Heart left ventricle (tissue), 16 donors: ENCODE measurements at regions not wholly inside any gene's neighbourhood (a gene's known extent, or its start where the extent isn't known, plus 50 kb on each side); places are given as distances from the start of the nearest gene placed in this dataset.

Experiments used
- ATAC-seq, 4 donors: fragments of 200-7000 bp; cut with Tn5 transposase; one replicate each; pipeline ENCODE4 v1.9.1; 2020 to 2022; ENCODE audit warnings: moderate library complexity in 4 of 4, mild to moderate bottlenecking in 3 of 4, moderate number of reproducible peaks in 1 of 4
- DNase-seq, 5 donors: peaks; one replicate each; pipeline ENCODE4 v3.0.0-alpha.2; 2020
- H3K27ac ChIP-seq, 12 donors: fragments of 200-600 bp; sonication (generic) in 4 of 12; one replicate each; pipeline versions ENCODE4 v1.5.0 to v1.8.0; 2016 to 2022; ENCODE audit warnings: mild to moderate bottlenecking in 2 of 12
- H3K27me3 ChIP-seq, 9 donors: fragments of 200-600 bp; sonication (generic) in 2 of 9; one replicate each; pipeline versions ENCODE4 v1.5.1 to v1.8.0; 2016 to 2022; ENCODE audit warnings: mild to moderate bottlenecking in 3 of 9
- H3K36me3 ChIP-seq, 9 donors: fragments of 200-600 bp; sonication (generic) in 2 of 9; one replicate each; pipeline versions ENCODE4 v1.5.0 to v1.8.0; 2018 to 2022; ENCODE audit warnings: mild to moderate bottlenecking in 2 of 9
- H3K4me1 ChIP-seq, 12 donors: fragments of 200-600 bp; sonication (generic) in 4 of 12; one replicate each; pipeline versions ENCODE4 v1.5.0 to v1.8.0; 2016 to 2022; ENCODE audit warnings: mild to moderate bottlenecking in 3 of 12
- H3K4me3 ChIP-seq, 12 donors: fragments of 200-600 bp; sonication (generic) in 4 of 12; one replicate each; pipeline versions ENCODE4 v1.5.0 to v1.8.0; 2017 to 2022; ENCODE audit warnings: mild to moderate bottlenecking in 9 of 12, moderate library complexity in 4 of 12
- H3K9me3 ChIP-seq, 12 donors: fragments of 200-600 bp; sonication (generic) in 4 of 12; one replicate each; pipeline versions ENCODE4 v1.5.0 to v1.8.0; 2016 to 2022; ENCODE audit warnings: mild to moderate bottlenecking in 1 of 12
- CTCF ChIP-seq, 12 donors: fragments of 200-600 bp; sonication (generic) in 4 of 12; IDR thresholded peaks; one replicate each; pipeline versions ENCODE4 v1.5.0 to v1.8.0; 2018 to 2022; ENCODE audit warnings: antibody characterized with exemption in 12 of 12, mild to moderate bottlenecking in 5 of 12
- POLR2A ChIP-seq, 2 donors: fragments of 450-650 bp; IDR thresholded peaks; one replicate each; pipeline ENCODE4 v1.6.1; 2017; ENCODE audit warnings: antibody characterized with exemption in 2 of 2, mild to moderate bottlenecking in 2 of 2, moderate library complexity in 2 of 2
- WGBS, 4 donors: extraction: QIAGEN DNeasy Blood & Tissue Kit in 2 of 4; methylation state at CpG; one replicate each; pipeline versions ENCODE4 v1.1.5 to v1.1.7; 2013 to 2018; 5-methylcytosine and 5-hydroxymethylcytosine counted together
- intact Hi-C, 10 donors: fragments of 100-400 bp; cut with DNase I; formaldehyde crosslinking; loops; one replicate each; pipeline versions ENCODE4 v1.11.1 to v1.14.2; 2022
- donor health status: ischemic (EF 13 %, LVEDD 7.1; RV severe dilation, severe dysfunction).
- donor health status: healthy with polysubstance abuse.
- donor health status: DM: no; HTN: yes; CAD: no.
- donor health status: DM: no; HTN: no; CAD: no.
- donor health status: ischemic (EF 25% LVEDD 6.9; RV normal size, moderate dysfunction).
- donor health status: ischemic (EF 25% LVEDD 5.7; RV mildly dilated, moderate dysfunction).
- donor health status: healthy.
- donor health status: DM: yes; HTN: yes; CAD: no.
- donor health status: ischemic (EF 35%, LVEDD 5.7; RV mildly dilated, moderate dysfunction).
- donor health status: nonischemic (EF 11% LVEDD 7.7; RV severe dilation, severe dysfunction).
- donor health status: DM: yes; HTN: yes; CAD: no.
- donor health status: PGD.
- donor health status: ischemic (EF 29% LVEDD 5.4; RV normal size, mild dysfunction).
- donor health status: nonischemic (EF 23%, LVEDD 6.1; RV moderate dilation, normal function).

GRCh38 chr7:153393666-153394065 lies 634.1 kb downstream of the ACTR3B start:
- H3K4me3 ChIP-seq: no peak overlapping the region
- TF ChIP-seq CTCF (IDR thresholded peaks at IDR 0.05): no peak
- no peak for TF ChIP-seq POLR2A (IDR thresholded peaks at IDR 0.05)
- peaks cover 0 to 25% (median 3%) of the 10 kb centered on the region in 12 donors for H3K9me3 ChIP-seq
- H3K36me3 ChIP-seq: no peaks in the 10 kb centered on the region
- intact Hi-C loops: no loop called here
- no peak overlapping the region for H3K27ac ChIP-seq
- H3K27me3 ChIP-seq: no peaks in the 10 kb centered on the region
- H3K4me1 ChIP-seq: no peaks in the 10 kb centered on the region
- 78 to 85% (median 81%) methylated on average over 3 of the region's 3 CpGs for WGBS, 4 donors
- no peak for ATAC-seq
- DNase-seq: no peak

GRCh38 chr7:153396475-153396874 lies 636.9 kb downstream of the ACTR3B start:
- intact Hi-C loops: no loop called here
- H3K4me1 ChIP-seq: no peaks in the 10 kb centered on the region
- peaks cover 0 to 15% (median 3%) of the 10 kb centered on the region in 12 donors for H3K9me3 ChIP-seq
- no peak overlapping the region for H3K27ac ChIP-seq
- TF ChIP-seq POLR2A (IDR thresholded peaks at IDR 0.05) (no peak), CTCF (IDR thresholded peaks at IDR 0.05) (no peak)
- H3K36me3 ChIP-seq: no peaks in the 10 kb centered on the region
- no peaks in the 10 kb centered on the region for H3K27me3 ChIP-seq
- H3K4me3 ChIP-seq: no peak overlapping the region
- no peak for DNase-seq
- no peak for ATAC-seq
- 68 to 81% (median 72%) methylated on average over 2 of the region's 2 CpGs for WGBS, 4 donors

- Histone ChIP-seq H3K4me3 (no peak overlapping the region), H3K27ac (no peak overlapping the region), H3K27me3 (no peaks in the 10 kb centered on the region), H3K9me3 (peaks cover 0 to 15% (median 3%) of the 10 kb centered on the region in 12 donors), H3K4me1 (no peaks in the 10 kb centered on the region), H3K36me3 (no peaks in the 10 kb centered on the region)
- WGBS, 4 donors: 56 to 71% (median 65%) methylated on average over 4 of the region's 4 CpGs
- no peak for TF ChIP-seq CTCF (IDR thresholded peaks at IDR 0.05)
- no peak for TF ChIP-seq POLR2A (IDR thresholded peaks at IDR 0.05)
- no peak for DNase-seq
- intact Hi-C loops: no loop called here
- no peak for ATAC-seq
Observed at GRCh38 chr7:153397459-153397858, 637.9 kb downstream of the ACTR3B start.

- intact Hi-C loops: no loop called here
- TF ChIP-seq CTCF (IDR thresholded peaks at IDR 0.05): no peak
- no peak for TF ChIP-seq POLR2A (IDR thresholded peaks at IDR 0.05)
Observed at GRCh38 chr7:153397906-153398305, 638.4 kb downstream of the ACTR3B start.

More at GRCh38 chr7:153397906-153398305, 638.4 kb downstream of the ACTR3B start:
- Histone ChIP-seq H3K27me3 (no peaks in the 10 kb centered on the region), H3K4me1 (no peaks in the 10 kb centered on the region), H3K36me3 (no peaks in the 10 kb centered on the region), H3K9me3 (peaks cover 0 to 13% (median 3%) of the 10 kb centered on the region in 12 donors), H3K27ac (no peak overlapping the region), H3K4me3 (no peak overlapping the region)
- 78 to 84% (median 82%) methylated on average over 3 of the region's 3 CpGs for WGBS, 4 donors
- DNase-seq: no peak
- no peak for ATAC-seq
